ENCODE measurements at regions not wholly inside any gene's neighbourhood (a gene's known extent, or its start where the extent isn't known, plus 50 kb on each side); places are given as distances from the start of the nearest gene placed in this dataset.

DNA sequence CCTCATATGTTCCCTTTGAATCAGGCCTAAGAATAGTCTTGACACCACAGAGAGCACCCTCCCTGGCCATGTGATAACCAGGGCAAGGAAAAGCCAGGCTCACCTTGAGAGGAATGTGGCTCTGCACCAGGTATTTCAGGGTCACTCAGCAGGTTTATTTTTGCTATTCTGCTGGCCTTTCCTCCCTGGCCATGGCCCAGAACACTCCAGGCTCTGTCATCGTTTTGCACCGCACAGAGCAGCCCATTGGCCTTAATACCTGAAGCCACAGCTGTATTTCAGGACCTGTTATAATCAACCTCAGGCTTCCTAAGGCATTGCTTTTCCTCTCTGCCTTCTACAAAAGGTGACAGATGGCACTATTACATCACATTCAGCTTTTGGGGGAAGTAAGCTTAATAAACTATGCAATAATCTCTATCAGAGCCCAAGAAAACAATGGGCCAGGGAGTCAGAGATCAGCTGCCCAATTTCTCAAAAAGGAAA is 668.3 kb downstream of the IRS1 start:
- TF ChIP-seq FOXA1 (IDR thresholded peaks at IDR 0.05) (no peak), CTCF (IDR thresholded peaks at IDR 0.05; ENCODE audit: low read depth, low read length, missing input control) (no peak), EGR1 (IDR thresholded peaks at IDR 0.05; ENCODE audit: low read depth in 2 of 2) (no peak)

Data from liver (tissue), 3 donors.